Liver (tissue), 8 donors: ENCODE measurements at regions not wholly inside any gene's neighbourhood (a gene's known extent, or its start where the extent isn't known, plus 50 kb on each side); places are given as distances from the start of the nearest gene placed in this dataset.

Source experiments
- DNase-seq: peaks from one replicate; pipeline ENCODE4 v3.0.0-alpha.2; 2017; ENCODE audit warnings: low spot score
- H3K27ac ChIP-seq, 2 donors: one replicate each; pipeline ENCODE4 v1.7.0; 2013; ENCODE audit warnings: inconsistent platforms in 2 of 2, low read length in 2 of 2, control low read depth in 1 of 2, low read depth in 1 of 2, mild to moderate bottlenecking in 1 of 2
- H3K27me3 ChIP-seq, 4 donors: one replicate each; pipeline versions ENCODE4 v1.6.1 to v1.7.0; 2013; ENCODE audit warnings: low read length in 3 of 4, inconsistent platforms in 1 of 4, mild to moderate bottlenecking in 1 of 4, moderate library complexity in 1 of 4; ENCODE audit not compliant: control insufficient read depth in 4 of 4, insufficient read depth in 4 of 4
- H3K36me3 ChIP-seq, 4 donors: one replicate each; pipeline versions ENCODE4 v1.6.1 to v1.7.0; 2013; ENCODE audit warnings: low read length in 3 of 4, mild to moderate bottlenecking in 3 of 4, low read depth in 1 of 4, moderate library complexity in 1 of 4; ENCODE audit not compliant: control insufficient read depth in 4 of 4, insufficient read depth in 3 of 4
- H3K4me1 ChIP-seq, 4 donors: one replicate each; pipeline versions ENCODE4 v1.6.1 to v1.7.0; 2013; ENCODE audit warnings: low read length in 3 of 4, mild to moderate bottlenecking in 3 of 4, moderate library complexity in 1 of 4; ENCODE audit not compliant: control insufficient read depth in 4 of 4, insufficient read depth in 4 of 4
- H3K4me3 ChIP-seq, 3 donors: one replicate each; pipeline versions ENCODE4 v1.6.1 to v1.7.0; 2013; ENCODE audit warnings: low read length in 3 of 3, control low read depth in 1 of 3, low read depth in 1 of 3, mild to moderate bottlenecking in 1 of 3
- H3K9ac ChIP-seq, 2 donors: one replicate each; pipeline ENCODE4 v1.7.0; 2013; ENCODE audit warnings: low read length in 2 of 2, mild to moderate bottlenecking in 2 of 2, moderate library complexity in 2 of 2, control low read depth in 1 of 2, low read depth in 1 of 2
- H3K9me3 ChIP-seq, 4 donors: one replicate each; pipeline versions ENCODE4 v1.6.1 to v1.7.0; 2013; ENCODE audit warnings: low read length in 3 of 4; ENCODE audit not compliant: control insufficient read depth in 4 of 4
- ATF3 ChIP-seq: IDR thresholded peaks from 2 replicates; pipeline ENCODE4 v1.6.1; 2016; ENCODE audit warnings: antibody characterized with exemption
- CTCF ChIP-seq: fragments of 150-350 bp; IDR thresholded peaks from 2 replicates; pipeline ENCODE4 v1.5.1; 2017; ENCODE audit warnings: improper control_type of control experiment, low read depth, low read length; ENCODE audit not compliant: missing input control
- FOXA1 ChIP-seq: IDR thresholded peaks from 2 replicates; pipeline ENCODE4 v1.6.1; 2016; ENCODE audit warnings: antibody characterized with exemption
- GABPA ChIP-seq, 2 donors: IDR thresholded peaks in 1 of 2; conservative IDR thresholded peaks in 1 of 2; 2 replicates each; pipeline ENCODE4 v1.6.1; 2016; ENCODE audit warnings: antibody characterized with exemption in 2 of 2, mild to moderate bottlenecking in 1 of 2, moderate library complexity in 1 of 2
- JUND ChIP-seq, 2 donors: IDR thresholded peaks; 2 replicates each; pipeline ENCODE4 v1.6.1; 2016; ENCODE audit warnings: antibody characterized with exemption in 2 of 2
- MAX ChIP-seq: IDR thresholded peaks from 2 replicates; pipeline ENCODE4 v1.6.1; 2016; ENCODE audit warnings: antibody characterized with exemption
- NR2F2 ChIP-seq: IDR thresholded peaks from 2 replicates; pipeline ENCODE4 v1.6.1; 2016; ENCODE audit warnings: antibody characterized with exemption
- RAD21 ChIP-seq, 2 donors: IDR thresholded peaks; 2 replicates each; pipeline ENCODE4 v1.6.1; 2016; ENCODE audit warnings: antibody characterized with exemption in 2 of 2, mild to moderate bottlenecking in 2 of 2
- RXRA ChIP-seq, 2 donors: IDR thresholded peaks; 2 replicates each; pipeline ENCODE4 v1.6.1; 2017 to 2018; ENCODE audit warnings: antibody characterized with exemption in 2 of 2, mild to moderate bottlenecking in 1 of 2
- SP1 ChIP-seq: IDR thresholded peaks from 2 replicates; pipeline ENCODE4 v1.6.1; 2018; ENCODE audit warnings: antibody characterized with exemption, mild to moderate bottlenecking
- YY1 ChIP-seq: IDR thresholded peaks from 2 replicates; pipeline ENCODE4 v1.6.1; 2016; ENCODE audit warnings: antibody characterized with exemption, mild to moderate bottlenecking
- ZBTB33 ChIP-seq: IDR thresholded peaks from 2 replicates; pipeline ENCODE4 v1.6.1; 2016; ENCODE audit warnings: antibody characterized with exemption
- whole genome bisulfite sequencing: extraction: QIAGEN DNeasy Blood & Tissue Kit; methylation state at CpG from one replicate; pipeline ENCODE4 v1.1.7; 2013; 5-methylcytosine and 5-hydroxymethylcytosine counted together
- donor health status: healthy.
- donor health status: healthy.
- donor health status: healthy.
- donor health status: healthy.
- donor health status: healthy.

GRCh38 chr6:141618180-141618581, 514.5 kb upstream of the GJE1 start:
- DNase-seq: no peak
- H3K36me3 ChIP-seq: no peaks in the 10 kb centered on the region
- no peaks in the 10 kb centered on the region for H3K4me1 ChIP-seq
- H3K9me3 ChIP-seq: no peaks in the 10 kb centered on the region
- H3K9ac ChIP-seq: no peak overlapping the region
- no peak overlapping the region for H3K4me3 ChIP-seq
- no peaks in the 10 kb centered on the region for H3K27me3 ChIP-seq
- TF ChIP-seq FOXA1 (no peak), YY1 (no peak), NR2F2 (no peak), ZBTB33 (no peak), JUND (IDR thresholded peaks at IDR 0.05) (no peak), RAD21 (IDR thresholded peaks at IDR 0.05) (no peak), RXRA (IDR thresholded peaks at IDR 0.05) (no peak), GABPA (IDR thresholded peaks at IDR 0.05 in 1 of 2, conservative IDR thresholded peaks at IDR 0.05 in 1 of 2) (no peak), SP1 (no peak), MAX (no peak), CTCF (no peak)
- no peak overlapping the region for H3K27ac ChIP-seq
- 93% methylated on average over 31 of the region's 31 CpGs for WGBS

GRCh38 chr6:141610741-141611140, 522.0 kb upstream of the GJE1 start:
- DNase-seq: no peak
- WGBS: 61% methylated on average over 5 of the region's 5 CpGs

More at GRCh38 chr6:141610741-141611140, 522.0 kb upstream of the GJE1 start:
- H3K4me1 ChIP-seq: no peaks in the 10 kb centered on the region
- no peaks in the 10 kb centered on the region for H3K27me3 ChIP-seq
- no peak overlapping the region for H3K9ac ChIP-seq
- no peaks in the 10 kb centered on the region for H3K9me3 ChIP-seq
- no peak overlapping the region for H3K27ac ChIP-seq
- H3K36me3 ChIP-seq: no peaks in the 10 kb centered on the region
- TF ChIP-seq FOXA1 (no peak), CTCF (no peak), SP1 (no peak), ATF3 (no peak), ZBTB33 (no peak), MAX (no peak), GABPA (IDR thresholded peaks at IDR 0.05 in 1 of 2, conservative IDR thresholded peaks at IDR 0.05 in 1 of 2) (no peak), RAD21 (IDR thresholded peaks at IDR 0.05) (no peak), YY1 (no peak)
- H3K4me3 ChIP-seq: no peak overlapping the region
